Bronchial epithelial cell (primary cell): ENCODE measurements at regions not wholly inside any gene's neighbourhood (a gene's known extent, or its start where the extent isn't known, plus 50 kb on each side); places are given as distances from the start of the nearest gene placed in this dataset.

Experiments used
- DNase-seq: peaks from one replicate; pipeline ENCODE4 v3.0.0-alpha.2; 2010; ENCODE audit warnings: low read depth
- FAIRE-seq: peaks from 2 replicates; lab custom pipeline; 2011; peaks lifted over from hg19 to GRCh38; lab: Jason Lieb, UNC
- H3K27me3 ChIP-seq: 2 replicates; pipeline ENCODE4 v1.5.1; 2011; ENCODE audit warnings: low read length; ENCODE audit not compliant: control insufficient read depth, insufficient read depth
- H3K36me3 ChIP-seq: 2 replicates; pipeline ENCODE4 v1.5.1; 2011; ENCODE audit warnings: low read length; ENCODE audit not compliant: control insufficient read depth, insufficient read depth
- H3K4me3 ChIP-seq: 2 replicates; pipeline ENCODE4 v1.5.1; 2011; ENCODE audit warnings: mild to moderate bottlenecking, low read depth, low read length, control low read depth
- TF ChIP-seq, protein P1 (sequence below): IDR thresholded peaks from 2 replicates; pipeline ENCODE4 v1.5.1; 2011; ENCODE audit warnings: mild to moderate bottlenecking, moderate library complexity, low read length, control low read depth, inconsistent platforms; ENCODE audit not compliant: insufficient read depth, severe bottlenecking

DNA sequence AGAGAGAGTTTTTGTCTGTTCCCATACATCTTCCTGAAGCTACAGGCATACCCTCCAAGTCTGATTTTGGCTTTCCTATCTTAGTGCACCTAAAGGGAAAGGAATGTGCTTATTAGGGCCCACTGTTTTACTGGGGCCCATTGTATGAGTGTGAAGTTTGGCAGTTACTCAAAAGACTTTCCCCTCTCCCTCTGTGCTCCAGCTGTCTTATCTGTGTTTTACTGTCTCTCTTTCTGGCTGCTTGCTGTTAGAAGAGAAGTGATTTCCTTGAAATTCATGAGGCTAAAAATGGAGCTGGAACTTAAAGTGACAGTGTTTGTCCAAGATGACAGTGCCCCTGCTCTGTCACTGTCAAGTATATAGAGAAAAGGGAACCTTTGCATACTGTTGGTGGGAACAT, 436.2 kb downstream of the OCA2 start:
- H3K36me3 ChIP-seq: no peaks in the 10 kb centered on the region
- H3K27me3 ChIP-seq: no peaks in the 10 kb centered on the region
- DNase-seq (no peak), FAIRE-seq (no peak)
- H3K4me3 ChIP-seq: no peak overlapping the region
- TF ChIP-seq, protein P1, sequence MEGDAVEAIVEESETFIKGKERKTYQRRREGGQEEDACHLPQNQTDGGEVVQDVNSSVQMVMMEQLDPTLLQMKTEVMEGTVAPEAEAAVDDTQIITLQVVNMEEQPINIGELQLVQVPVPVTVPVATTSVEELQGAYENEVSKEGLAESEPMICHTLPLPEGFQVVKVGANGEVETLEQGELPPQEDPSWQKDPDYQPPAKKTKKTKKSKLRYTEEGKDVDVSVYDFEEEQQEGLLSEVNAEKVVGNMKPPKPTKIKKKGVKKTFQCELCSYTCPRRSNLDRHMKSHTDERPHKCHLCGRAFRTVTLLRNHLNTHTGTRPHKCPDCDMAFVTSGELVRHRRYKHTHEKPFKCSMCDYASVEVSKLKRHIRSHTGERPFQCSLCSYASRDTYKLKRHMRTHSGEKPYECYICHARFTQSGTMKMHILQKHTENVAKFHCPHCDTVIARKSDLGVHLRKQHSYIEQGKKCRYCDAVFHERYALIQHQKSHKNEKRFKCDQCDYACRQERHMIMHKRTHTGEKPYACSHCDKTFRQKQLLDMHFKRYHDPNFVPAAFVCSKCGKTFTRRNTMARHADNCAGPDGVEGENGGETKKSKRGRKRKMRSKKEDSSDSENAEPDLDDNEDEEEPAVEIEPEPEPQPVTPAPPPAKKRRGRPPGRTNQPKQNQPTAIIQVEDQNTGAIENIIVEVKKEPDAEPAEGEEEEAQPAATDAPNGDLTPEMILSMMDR: no peak

- Histone ChIP-seq H3K27me3 (no peaks in the 10 kb centered on the region), H3K4me3 (no peak overlapping the region), H3K36me3 (no peaks in the 10 kb centered on the region)
- FAIRE-seq: no peak
- DNase-seq: peak; percentile 4
- TF ChIP-seq, protein P1: no peak
Observed at GRCh38 chr15:27660676-27661075, 438.4 kb downstream of the OCA2 start.

DNA sequence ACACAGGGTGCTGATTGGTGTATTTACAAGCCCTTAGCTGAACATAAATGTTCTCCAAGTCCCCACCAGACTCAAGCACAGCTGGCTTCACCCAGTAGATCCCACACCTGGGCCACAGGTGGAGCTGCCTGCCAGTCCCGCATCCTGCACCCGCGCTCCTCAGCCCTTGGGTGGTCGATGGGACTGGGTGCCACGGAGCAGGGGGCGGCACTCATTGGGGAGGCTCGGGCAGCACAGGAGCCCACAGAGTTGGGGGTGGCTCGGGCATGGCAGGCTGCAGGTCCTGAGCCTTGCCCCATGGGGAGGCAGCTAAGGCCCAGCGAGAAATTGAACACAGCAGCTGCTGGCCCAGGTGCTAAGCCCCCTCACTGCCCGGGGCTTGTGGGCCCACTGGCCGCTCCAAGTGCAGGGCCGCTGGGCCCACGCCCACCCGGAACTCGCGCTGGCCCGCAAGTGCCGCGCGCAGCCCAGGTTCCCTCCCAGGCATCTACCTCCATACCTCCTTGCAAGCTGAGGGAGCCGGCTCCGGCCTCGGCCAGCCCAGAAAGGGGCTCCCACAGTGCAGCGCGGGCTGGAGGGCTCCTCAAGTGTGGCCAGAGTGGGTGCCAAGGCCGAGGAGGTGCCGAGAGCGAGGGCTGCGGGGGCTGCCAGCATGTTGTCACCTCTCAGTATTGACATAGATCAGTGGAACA, 442.7 kb downstream of the OCA2 start:
- FAIRE-seq (no peak), DNase-seq (no peak)
- Histone ChIP-seq H3K27me3 (no peaks in the 10 kb centered on the region), H3K36me3 (no peaks in the 10 kb centered on the region), H3K4me3 (no peak overlapping the region)
- TF ChIP-seq, protein P1: no peak

DNA sequence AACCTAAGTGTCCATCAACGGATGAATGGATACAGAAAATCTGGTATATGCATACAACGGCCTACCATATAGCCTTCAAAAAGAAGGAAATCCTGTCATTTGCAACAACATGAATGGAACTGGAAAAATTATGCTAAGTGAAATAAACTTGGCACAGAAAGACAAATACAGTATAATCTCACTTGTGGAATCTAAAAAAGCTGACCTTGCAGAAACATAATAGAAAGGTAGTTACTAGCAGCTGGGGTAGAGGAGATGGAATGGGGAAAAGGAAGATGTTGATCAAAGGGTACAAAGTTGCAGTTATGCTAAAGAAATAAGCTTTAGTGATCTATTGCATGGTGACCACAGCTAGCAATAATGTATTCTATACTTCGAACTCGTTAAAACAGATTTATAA, 444.1 kb downstream of the OCA2 start:
- TF ChIP-seq, protein P1: no peak

DNA sequence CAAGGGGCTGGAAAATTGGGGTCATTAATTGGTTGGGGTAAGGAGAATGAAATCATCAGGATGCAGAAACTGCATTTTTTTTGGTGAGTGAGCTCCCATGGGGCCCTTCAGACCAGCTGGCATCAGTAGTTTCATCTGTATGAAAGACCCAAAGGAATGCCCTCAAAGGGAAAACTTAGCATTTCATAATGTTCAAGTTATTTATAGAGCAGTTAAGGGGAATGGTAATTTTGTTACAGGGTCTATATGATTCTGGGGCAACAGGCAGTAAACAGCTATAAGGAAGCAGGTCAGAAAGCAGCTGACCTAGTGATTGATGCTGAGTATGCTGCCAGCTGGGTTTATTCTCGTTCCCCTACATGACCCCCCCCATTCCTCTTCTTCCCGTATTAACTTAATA, 448.9 kb downstream of the OCA2 start:
- Histone ChIP-seq H3K27me3 (no peaks in the 10 kb centered on the region), H3K4me3 (no peak overlapping the region), H3K36me3 (no peaks in the 10 kb centered on the region)
- no peak for FAIRE-seq
- TF ChIP-seq, protein P1: no peak
- no peak for DNase-seq

More for the DNA sequence above, 444.1 kb downstream of the OCA2 start:
- DNase-seq: no peak
- no peak for FAIRE-seq
- Histone ChIP-seq H3K27me3 (no peaks in the 10 kb centered on the region), H3K36me3 (no peaks in the 10 kb centered on the region), H3K4me3 (no peak overlapping the region)

- Histone ChIP-seq H3K36me3 (no peaks in the 10 kb centered on the region), H3K4me3 (no peak overlapping the region), H3K27me3 (no peaks in the 10 kb centered on the region)
- no peak for DNase-seq
- TF ChIP-seq, protein P1: no peak
- FAIRE-seq: no peak
Observed at GRCh38 chr15:27648359-27648758, 450.8 kb downstream of the OCA2 start.
